HL-60 (cell line): ENCODE measurements at regions not wholly inside any gene's neighbourhood (a gene's known extent, or its start where the extent isn't known, plus 50 kb on each side); places are given as distances from the start of the nearest gene placed in this dataset.

Experiments
- GABPA ChIP-seq: IDR thresholded peaks from 2 replicates; pipeline ENCODE4 v1.6.1; 2012; ENCODE audit warnings: low read depth
- POLR2AphosphoS5 ChIP-seq: IDR thresholded peaks from 2 replicates; pipeline ENCODE4 v1.6.1; 2012; ENCODE audit warnings: low read depth
- SPI1 ChIP-seq: IDR thresholded peaks from 2 replicates; pipeline ENCODE4 v1.6.1; 2012; ENCODE audit warnings: low read depth, mild to moderate bottlenecking, borderline replicate concordance
- TF ChIP-seq, protein P1 (sequence below): IDR thresholded peaks from one replicate; pipeline ENCODE4 v1.5.1; 2011; ENCODE audit warnings: low read length, control low read depth, inconsistent platforms; ENCODE audit not compliant: insufficient read depth
- TF ChIP-seq, protein P2 (sequence below): IDR thresholded peaks from 2 replicates; pipeline ENCODE4 v1.6.1; 2012; ENCODE audit warnings: low read depth; ENCODE audit not compliant: insufficient replicate concordance

DNA sequence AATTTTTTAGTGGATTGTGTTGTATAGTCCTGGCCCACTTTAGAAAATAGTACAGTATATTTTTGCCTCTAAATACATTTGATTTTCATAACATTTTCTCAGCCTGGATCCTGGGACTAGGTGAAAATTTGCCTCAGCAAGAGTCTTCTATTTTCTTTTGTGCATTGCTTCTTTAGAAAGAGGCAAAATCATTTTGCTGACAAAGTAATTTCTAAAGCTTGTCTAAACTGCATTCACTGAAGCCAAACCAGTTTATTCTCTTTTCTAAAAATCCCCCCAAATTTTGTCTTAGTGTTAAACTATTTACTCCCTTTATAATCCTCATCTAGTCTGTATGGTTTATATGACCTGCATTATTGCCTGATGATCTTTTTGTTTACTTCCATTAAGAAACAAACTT lies 326.3 kb downstream of the C4orf33 start:
- TF ChIP-seq, protein P1, sequence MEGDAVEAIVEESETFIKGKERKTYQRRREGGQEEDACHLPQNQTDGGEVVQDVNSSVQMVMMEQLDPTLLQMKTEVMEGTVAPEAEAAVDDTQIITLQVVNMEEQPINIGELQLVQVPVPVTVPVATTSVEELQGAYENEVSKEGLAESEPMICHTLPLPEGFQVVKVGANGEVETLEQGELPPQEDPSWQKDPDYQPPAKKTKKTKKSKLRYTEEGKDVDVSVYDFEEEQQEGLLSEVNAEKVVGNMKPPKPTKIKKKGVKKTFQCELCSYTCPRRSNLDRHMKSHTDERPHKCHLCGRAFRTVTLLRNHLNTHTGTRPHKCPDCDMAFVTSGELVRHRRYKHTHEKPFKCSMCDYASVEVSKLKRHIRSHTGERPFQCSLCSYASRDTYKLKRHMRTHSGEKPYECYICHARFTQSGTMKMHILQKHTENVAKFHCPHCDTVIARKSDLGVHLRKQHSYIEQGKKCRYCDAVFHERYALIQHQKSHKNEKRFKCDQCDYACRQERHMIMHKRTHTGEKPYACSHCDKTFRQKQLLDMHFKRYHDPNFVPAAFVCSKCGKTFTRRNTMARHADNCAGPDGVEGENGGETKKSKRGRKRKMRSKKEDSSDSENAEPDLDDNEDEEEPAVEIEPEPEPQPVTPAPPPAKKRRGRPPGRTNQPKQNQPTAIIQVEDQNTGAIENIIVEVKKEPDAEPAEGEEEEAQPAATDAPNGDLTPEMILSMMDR: no peak
- no peak for TF ChIP-seq POLR2AphosphoS5
- no peak for TF ChIP-seq SPI1
- no peak for TF ChIP-seq GABPA
- TF ChIP-seq, protein P2, sequence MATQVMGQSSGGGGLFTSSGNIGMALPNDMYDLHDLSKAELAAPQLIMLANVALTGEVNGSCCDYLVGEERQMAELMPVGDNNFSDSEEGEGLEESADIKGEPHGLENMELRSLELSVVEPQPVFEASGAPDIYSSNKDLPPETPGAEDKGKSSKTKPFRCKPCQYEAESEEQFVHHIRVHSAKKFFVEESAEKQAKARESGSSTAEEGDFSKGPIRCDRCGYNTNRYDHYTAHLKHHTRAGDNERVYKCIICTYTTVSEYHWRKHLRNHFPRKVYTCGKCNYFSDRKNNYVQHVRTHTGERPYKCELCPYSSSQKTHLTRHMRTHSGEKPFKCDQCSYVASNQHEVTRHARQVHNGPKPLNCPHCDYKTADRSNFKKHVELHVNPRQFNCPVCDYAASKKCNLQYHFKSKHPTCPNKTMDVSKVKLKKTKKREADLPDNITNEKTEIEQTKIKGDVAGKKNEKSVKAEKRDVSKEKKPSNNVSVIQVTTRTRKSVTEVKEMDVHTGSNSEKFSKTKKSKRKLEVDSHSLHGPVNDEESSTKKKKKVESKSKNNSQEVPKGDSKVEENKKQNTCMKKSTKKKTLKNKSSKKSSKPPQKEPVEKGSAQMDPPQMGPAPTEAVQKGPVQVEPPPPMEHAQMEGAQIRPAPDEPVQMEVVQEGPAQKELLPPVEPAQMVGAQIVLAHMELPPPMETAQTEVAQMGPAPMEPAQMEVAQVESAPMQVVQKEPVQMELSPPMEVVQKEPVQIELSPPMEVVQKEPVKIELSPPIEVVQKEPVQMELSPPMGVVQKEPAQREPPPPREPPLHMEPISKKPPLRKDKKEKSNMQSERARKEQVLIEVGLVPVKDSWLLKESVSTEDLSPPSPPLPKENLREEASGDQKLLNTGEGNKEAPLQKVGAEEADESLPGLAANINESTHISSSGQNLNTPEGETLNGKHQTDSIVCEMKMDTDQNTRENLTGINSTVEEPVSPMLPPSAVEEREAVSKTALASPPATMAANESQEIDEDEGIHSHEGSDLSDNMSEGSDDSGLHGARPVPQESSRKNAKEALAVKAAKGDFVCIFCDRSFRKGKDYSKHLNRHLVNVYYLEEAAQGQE: no peak
